Activated CD4-positive, alpha-beta T cell treated with anti-CD3 and anti-CD28 coated beads for 1 hour (primary cell): ENCODE measurements at regions not wholly inside any gene's neighbourhood (a gene's known extent, or its start where the extent isn't known, plus 50 kb on each side); places are given as distances from the start of the nearest gene placed in this dataset.
A peak's percentile ranks its signal among the peaks of the same experiment; 100 is the strongest.
"Not testable (repeated sequence)": the region's sequence is repeated elsewhere in the genome, so short reads cannot be mapped to it uniquely, and the experiment has no call there.

ENCODE experiments used
- DNase-seq: peaks from one replicate; pipeline ENCODE4 v3.0.0-alpha.2; 2020

DNA sequence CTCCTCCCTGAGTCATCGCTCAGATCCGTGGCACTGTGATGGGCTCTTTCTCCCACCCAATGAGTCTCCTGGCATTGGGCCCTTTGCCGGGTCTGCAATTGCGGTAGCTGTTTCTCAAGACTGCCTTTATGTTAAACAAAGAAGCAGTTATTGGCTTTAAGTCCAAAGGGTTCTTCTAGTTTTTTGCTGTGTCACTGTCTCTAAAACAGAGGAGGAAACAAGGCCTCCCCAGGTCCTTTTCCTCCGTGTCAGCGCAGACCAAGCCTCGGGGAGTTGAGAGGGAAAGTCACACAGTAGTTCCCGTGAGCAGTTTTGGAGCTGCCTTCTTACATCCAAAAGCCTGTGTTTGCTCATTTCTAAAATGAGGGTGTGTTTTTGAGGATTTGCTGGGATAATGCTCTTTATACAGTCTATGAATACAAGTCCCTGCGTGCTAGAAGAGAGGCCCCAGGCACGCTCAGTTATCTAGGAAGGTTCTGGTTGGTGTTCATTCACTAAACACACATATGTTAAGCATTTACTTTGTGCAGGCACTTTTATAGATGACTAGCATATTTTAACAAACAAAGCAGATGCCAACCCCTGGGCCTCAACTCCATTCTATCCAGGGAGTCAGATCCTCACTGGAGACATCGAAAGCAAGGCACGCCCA is 126.0 kb upstream of the PZP start:
- DNase-seq, result no peak

DNA sequence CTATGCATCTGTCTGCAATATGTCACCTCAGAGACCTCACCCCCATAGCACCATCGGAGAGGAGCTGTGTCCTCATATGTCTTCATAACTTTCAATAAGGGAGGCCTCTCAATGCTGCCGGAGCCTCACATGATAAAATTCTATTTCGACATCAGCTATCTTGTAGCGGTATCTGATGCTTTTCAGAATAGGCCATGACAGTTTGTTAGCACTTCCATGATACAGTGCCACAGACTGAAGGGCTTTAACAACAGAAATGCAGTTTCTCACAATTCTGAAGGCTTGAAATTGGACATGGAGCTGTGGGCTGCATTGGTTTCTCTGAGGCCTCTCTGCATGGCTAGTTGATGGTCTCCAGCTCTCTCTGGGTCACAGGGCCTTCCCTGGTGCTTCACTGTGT is 125.0 kb upstream of the PZP start:
- no peak for DNase-seq

DNA sequence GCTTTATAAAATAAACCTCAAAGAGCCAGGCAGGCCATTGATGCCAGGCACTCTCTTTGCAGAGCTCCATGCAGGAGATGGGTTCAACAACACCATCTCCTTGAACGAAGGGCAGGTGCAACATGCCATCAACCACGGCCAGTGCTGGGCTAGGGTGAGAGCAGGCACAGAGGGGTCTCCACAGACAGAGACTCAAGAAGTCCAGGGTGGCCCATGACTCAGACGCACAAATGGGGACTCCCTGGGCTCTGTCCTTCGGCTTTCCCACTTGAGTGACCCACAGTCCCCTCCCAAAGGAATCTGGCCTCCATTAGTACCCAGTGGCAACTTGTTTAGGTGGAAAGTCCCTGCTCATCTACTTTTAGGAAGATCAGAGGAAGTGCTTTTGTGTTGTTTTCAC is 124.4 kb upstream of the PZP start:
- DNase-seq, result no peak

DNA sequence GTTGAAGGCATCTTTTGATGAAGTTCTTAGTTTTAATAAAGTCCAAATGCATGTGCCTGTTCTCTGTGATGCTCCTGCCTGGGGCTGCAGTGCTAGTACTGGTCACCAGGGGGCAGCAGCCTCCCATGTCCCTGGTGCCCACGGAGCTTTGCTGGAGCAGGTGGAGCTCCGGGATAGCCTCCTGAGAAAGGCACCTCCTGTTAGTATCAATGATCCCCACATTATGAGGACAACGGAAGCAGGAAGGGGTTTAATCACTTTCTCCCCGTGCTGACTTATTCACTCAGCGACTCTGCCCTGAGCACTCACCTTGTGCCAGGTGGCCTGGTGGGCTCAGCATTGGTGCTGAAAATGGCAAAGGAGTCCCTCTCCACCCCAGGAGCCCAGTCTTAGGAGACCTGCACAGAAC is 123.0 kb upstream of the PZP start:
- peak; percentile 62 for DNase-seq

DNA sequence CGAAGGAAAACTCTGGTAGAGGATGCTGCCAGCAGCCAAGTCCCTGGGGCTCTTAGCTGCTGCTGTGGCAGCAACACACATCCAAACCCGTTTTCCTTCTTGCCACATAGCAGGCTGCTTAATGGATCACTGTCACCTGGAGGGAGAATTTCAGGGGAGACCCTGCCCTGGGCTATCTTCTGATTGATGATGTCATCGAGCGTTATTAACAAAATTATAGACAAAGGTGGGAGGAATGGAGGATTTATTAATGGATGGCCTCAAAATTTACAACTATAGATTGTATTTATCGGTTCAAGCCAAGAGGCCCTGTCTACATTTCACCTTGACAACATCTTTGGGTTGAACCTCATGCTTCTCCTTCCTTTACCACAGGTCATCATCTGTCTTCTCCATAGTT is 120.8 kb upstream of the PZP start:
- DNase-seq, result no peak

DNA sequence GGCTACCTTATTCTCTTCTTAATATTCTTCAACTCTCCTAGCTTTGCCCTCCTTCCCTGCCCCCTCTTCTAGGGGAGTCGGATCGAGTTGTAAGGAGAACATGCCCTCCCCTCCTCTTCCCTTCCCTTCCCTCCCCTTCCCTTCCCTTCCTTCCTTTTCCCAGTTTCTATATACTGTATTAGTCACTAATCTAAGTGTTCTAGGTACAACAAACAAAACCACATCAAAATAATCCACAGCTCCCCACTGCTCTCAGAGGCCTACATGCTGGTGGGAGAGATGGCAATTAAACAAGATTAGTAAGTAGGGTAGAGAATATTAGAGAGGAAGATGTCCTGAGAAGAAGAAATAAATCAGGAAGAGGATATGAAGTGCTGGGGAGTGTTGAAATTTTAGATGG is 119.9 kb upstream of the PZP start:
- DNase-seq, result no peak

DNA sequence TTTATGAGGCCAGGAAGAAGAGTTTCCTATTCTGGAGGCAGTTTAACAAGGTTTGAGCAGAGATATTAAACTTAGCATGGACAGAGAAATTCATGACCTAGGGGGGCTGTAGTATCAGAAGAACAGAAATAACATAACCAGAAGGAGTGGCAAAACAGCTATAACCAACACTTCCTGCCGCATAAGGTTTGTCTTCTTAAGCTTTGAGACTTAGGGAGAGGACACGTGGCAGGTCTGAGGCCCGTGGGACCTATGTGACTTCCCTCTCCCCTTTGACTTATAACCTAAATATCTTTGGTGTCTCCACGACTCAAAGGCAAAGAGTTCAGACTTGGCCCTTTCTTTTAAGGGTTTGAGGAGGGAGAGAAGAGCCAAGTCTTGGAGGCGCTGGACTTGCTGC is 119.1 kb upstream of the PZP start:
- DNase-seq, result no peak

DNA sequence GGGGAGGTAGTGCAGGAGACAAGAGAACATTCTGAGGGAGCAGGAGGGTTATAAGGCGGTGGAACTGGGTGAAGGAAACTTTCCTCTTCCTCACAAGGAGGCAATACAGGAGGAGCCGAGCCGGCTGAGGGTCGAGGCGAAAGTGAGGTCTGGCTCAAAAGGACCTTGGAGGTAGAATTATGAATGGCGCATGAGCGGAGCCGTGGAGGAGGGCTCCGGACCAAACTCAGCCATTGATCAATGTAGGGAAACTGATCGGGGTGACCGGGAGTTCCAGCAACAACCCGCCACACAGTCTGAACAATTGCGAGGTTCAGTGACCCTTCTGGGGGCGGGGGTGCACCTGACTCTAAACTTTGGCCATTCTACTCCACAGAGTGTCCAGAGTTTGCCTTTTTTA is 118.7 kb upstream of the PZP start:
- not testable (repeated sequence) for DNase-seq

DNA sequence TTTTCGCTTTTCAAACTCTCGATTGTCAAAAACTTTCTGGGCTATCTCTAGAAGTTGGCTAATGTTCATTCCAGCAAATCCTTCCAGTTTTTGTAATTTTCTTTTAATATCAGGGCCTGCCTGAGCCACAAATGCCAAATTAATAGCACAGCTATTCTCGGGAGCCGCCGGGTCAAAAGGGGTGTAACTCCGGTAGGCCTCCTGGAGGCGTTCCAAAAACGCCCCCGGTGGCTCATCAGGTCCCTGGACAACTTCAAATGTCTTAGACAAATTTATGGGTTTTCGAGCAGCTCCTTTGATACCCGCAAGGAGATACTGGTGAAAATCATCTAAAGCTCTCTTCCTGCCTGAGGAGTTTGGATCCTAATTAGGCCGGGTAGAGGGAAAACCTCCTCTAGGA is 117.9 kb upstream of the PZP start:
- no peak for DNase-seq

DNA sequence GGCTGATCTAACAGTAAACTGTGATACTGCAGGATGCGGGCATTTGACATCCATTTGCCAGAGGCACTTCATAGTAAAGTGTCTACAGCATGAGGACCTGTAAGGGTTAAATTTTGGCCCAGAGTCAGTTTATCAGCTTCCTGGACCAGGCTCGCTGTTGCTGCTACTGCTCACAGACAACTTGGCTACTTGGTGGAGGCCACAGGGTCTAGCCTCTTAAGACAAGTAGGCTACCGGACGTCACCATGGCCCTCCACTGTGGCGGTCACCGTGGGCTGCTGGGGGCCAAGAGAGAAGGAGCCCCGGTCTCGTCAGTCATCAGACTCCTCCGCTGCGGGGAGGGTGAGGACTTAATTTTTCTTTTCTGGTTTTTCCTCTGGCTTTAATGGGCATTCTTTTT is 117.3 kb upstream of the PZP start:
- DNase-seq, result no peak

DNA sequence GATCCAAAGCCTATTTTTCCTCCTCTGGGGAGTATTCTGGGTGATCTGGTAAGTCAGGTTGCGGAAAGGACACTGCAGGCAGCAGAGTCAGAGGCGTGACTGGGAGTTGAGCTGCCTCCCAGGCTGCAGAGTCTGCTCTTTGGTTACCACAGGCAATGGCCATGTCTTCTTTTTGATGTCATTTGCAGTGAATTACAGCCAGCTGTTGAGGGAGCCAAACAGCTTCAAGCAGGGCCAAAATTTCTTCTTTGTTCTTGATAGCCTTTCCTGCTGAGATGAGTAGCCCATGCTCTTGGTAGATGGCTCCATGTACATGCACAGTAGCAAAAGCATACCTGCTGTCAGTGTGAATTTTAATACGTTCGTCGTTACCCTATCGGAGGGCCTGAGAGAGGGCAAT is 116.6 kb upstream of the PZP start:
- DNase-seq, result no peak

DNA sequence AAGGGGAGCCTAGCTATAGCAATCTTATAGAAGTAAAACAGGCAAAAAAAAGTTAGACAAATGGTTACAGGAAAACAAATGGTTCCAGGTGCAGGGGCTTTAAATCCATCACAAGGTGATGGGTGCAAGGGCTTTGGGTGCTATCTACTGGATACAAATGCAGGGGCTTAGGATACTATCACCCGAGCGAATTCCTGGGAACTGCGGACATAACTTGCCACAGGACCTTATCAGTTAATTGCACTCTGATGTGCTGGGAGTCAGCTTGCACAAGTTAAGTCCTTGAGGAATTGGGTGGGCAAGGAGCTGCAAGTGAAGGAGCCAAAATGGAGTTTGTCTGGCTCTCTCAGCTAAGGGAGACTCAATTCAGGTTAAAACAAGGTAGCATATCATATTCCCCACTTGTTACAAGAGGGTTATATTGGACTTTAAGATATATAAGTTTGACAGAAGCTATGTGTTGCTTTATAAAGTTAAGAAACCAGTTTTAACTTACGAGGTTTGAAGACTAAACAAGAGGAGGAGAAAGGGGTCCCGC is 115.0 kb upstream of the PZP start:
- DNase-seq, result no peak

DNA sequence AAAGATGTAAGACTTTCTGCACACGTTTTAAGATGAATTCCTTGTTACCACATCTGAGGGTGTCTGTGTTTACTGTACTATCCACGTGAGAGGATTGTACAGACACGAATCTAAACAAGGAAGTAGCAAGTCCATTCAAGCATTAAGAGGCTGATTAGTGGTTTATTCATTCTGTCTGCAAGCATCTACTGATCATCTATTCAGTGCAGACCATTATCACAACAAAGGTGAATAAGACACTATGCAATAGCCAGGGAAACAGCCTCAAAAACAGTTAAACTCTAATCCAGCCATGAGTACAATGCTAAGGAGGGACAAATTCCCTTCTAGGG is 111.6 kb upstream of the PZP start:
- no peak for DNase-seq

DNA sequence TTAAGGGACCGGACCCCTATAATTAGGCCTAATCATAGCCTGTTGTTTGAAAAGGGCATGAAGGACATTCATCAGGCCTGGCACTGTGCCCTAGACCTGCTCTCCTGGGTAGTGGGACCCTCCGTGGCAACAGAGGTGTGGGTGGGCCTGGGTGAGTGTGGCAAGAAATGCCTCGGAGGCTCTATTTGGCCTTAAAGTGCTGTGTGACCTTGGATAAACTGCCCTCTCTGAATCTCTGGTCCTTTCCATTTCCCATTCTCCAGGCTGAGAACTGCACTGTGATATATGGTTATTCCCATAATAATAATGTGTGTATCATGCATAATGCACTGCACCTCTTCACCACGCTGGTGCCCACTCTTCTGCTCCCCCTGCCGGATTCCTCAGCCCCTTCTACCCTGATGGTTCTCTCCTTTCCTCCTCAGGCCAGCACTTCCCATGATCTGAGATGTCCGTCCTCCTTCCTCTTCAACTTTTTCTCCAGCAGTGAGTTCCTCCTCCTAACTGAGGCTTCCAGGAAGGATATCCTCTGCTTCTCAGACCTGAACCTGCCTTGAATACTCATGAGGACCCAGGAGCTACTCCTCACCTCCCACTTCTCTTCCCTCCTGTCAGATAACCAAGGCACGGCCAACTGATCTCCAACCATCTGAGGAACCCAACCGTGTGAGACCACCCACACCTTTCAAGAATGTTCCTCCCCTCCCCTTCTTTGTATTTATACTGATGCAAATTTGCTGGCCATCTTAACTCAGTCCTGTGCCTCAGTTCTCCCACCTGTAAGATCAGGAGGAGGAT is 111.0 kb upstream of the PZP start:
- DNase-seq, result no peak

DNA sequence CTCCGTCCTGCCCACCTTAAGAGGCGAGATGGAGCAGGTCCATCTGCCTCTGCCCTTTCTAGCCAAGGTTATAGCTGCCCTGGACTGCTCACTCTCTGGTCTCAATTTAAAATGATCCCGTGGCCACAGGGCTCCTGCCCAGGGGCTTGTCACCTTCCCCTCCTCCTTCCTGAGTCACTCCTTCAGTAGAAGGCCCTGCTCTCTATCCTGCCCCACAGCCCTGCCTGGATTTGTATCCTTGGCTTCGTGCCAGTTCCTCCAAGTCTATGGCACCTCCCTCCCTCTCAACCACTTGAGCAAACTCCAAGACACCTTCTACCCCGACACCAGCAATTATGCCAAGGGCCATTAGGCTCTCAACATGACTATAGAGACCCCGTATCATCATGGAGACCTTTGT is 105.3 kb upstream of the PZP start:
- DNase-seq, result not testable (repeated sequence)

DNA sequence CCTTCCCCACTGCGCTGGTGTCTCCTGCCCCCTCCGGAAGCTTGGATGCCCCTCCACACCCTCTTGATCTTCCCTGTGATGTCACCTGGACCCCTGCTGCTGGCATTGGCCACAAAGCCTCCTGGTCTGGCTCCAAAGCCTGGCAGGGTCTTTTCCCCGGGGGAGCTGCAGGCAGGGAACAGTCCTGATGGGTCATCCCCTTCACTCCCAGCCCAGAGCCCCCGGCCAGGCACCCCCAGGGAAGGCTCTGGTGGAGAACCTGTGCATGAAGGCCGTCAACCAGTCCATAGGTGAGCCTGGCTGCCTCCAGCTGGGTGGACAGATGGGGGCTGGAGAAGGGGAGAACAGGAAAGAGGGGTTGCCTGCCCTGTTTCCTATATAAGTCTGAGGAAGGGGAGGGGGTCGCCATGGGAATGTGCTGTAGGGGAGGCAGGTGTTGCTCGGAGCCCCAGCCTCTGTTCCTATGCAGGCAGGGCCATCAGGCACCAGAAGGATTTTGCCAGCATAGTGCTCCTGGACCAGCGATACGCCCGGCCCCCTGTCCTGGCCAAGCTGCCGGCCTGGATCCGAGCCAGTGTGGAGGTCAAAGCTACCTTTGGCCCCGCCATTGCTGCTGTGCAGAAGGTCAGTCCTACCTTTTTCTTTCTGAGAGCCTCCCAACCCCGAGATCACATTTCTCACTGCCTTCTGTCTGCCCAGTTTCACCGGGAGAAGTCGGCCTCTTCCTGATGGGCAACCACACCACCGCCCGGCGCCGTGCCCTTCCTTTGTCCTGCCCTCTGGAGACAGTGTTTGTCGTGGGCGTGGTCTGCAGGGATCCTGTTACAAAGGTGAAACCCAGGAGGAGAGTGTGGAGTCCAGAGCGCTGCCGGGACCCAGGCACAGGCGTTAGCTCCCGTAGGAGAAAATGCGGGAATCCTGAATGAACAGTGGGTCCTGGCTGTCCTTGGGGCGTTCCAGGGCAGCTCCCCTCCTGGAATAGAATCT is 104.5 kb upstream of the PZP start:
- DNase-seq, result not testable (repeated sequence)

DNA sequence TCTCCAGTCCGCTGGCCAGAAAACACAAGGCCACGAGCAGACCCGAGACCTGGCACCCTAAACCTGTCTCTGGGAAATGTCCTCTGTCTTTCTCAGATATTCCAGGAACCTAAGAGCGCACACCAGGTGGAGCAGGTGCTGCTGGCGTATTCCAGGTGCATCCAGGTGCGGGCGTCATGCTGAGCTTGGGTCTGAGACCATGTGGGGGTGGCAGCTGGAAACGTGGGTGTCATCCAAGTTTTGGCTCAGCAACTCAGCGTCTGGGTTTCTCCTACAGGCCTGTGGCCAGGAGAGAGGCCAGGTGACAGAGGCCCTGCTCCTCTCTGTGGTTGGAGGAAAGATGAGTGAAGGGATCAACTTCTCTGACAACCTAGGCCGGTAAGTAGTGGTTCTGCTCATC is 103.3 kb upstream of the PZP start:
- DNase-seq, result not testable (repeated sequence)

DNA sequence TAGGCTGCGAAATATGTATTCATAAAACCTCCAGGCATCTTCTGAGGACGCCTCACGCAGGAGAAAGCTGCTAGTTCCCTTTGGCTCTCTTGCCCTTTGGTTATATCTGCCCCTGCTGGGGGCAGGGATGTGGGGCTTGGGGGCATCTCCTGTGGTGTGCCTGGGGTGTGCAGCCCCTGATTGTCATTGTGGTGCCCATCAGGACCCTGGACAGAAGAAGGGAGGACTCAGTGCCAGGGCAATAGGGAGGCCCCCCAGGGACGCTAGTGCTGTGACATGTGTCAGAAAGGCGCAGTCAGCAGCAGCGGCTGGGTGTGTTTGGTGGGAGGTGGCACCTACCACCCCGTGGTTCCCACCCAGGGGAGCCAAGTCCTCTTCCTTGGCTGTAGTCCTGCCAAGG is 102.5 kb upstream of the PZP start:
- not testable (repeated sequence) for DNase-seq

DNA sequence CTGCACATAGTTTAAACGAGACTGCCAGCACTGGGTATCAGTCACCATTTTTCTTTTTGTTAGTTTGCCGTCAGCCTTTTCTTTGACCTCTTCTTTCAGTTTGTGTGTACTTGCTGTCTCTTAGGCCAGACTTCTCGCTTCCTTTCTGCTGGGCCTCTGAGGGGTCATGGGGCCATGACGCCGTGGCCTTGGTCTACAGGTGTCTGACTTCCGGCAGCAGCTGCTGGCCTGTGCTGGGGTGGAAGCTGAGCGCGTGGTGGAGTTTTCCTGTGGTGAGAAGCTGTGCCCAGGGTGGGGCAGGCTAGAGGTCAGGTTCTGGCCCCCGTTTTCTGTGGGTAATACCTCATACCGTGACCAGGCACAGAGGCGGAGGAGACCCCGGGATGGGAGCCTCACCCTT is 101.6 kb upstream of the PZP start:
- DNase-seq, result not testable (repeated sequence)

DNA sequence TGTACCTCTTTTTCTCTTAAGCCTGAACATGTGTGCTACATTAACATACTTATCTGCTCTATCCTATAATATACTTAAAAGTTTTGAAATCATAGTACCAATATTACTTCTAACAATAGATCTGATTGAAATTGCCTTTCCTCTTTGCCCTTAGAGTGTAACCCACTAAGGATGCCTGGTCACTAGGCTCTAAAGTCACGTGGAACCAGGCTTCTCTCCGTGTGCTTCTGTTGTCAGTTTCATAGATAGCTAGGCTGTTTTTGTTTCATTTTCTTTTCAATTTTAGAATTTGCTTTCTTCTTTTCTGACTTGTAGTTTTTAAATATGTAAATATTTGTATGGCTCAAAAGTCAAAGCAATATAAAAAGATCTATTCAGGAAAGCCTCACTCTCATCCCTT is 100.5 kb upstream of the PZP start:
- DNase-seq, result not testable (repeated sequence)

DNA sequence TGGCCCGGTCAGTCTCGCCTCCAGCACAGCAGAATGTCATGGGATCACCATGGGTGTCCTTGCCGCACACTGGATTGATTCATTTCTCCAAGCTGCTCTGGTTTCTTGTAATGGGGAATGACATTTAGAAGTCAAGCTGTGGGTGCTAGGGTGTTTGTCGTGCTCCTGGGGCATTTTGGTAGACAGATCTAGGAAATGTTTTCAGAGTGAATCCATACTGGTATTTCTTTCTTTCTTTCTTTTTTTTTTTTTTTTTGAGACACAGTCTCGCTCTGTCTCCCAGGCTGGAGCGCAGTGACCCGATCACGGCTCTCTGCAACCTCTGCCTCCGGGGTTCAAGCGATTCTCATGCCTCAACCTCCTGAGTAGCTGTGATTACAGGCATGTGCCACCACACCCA is 100.0 kb upstream of the PZP start:
- not testable (repeated sequence) for DNase-seq

DNA sequence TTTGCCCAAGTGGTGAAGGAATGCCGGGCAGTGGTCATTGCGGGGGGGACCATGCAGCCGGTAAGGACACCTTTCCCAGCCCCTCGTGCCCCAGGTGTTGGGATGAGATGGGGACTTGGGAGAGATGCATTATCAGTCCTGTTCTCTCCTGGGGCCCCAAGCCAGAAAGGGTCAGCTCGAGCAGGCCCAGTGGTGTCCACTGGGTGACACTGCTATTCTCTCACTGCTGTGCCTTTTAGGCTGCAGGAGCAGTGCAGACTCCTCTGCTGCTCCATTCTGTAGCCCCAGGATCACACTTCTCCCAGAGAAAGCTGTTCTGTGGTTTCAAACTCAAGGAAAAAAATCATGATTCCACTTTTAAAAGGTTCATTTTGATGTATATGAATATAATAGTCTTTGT is 99.1 kb upstream of the PZP start:
- not testable (repeated sequence) for DNase-seq

DNA sequence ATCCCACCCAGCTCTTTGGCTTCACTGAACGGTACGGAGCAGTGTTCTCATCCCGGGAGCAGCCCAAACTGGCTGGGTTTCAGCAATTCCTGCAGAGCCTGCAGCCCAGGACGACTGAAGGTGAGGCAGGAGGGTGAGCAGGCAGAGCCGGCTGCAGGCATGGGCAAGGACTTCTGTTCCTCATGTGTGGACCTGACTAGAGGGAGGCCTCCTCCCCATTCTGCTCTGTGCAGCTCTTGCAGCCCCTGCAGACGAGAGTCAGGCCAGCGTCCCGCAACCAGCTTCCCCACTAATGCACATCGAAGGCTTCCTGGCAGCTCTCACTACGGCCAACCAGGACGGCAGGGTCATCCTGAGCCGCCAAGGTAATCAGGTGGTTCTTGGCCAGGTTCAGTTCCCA is 97.8 kb upstream of the PZP start:
- not testable (repeated sequence) for DNase-seq
